ENCODE measurements at regions not wholly inside any gene's neighbourhood (a gene's known extent, or its start where the extent isn't known, plus 50 kb on each side); places are given as distances from the start of the nearest gene placed in this dataset.

GRCh38 chr10:4676566-4676965 lies 149.4 kb upstream of the AKR1E2 start:
- no peak for TF ChIP-seq CTCF (IDR thresholded peaks at IDR 0.05; ENCODE audit: extremely low read depth, missing control alignments)
- no peak for DNase-seq (ENCODE audit: low spot score)

- DNase-seq (ENCODE audit: low spot score) = no peak
- no peak for TF ChIP-seq CTCF (IDR thresholded peaks at IDR 0.05; ENCODE audit: extremely low read depth, missing control alignments)
Measured at GRCh38 chr10:4675808-4676207, 150.2 kb upstream of the AKR1E2 start.

- DNase-seq (ENCODE audit: low spot score) = no peak
- TF ChIP-seq CTCF (IDR thresholded peaks at IDR 0.05; ENCODE audit: extremely low read depth, missing control alignments) = no peak
Measured at GRCh38 chr10:4673279-4674040, 152.5 kb upstream of the AKR1E2 start.

GRCh38 chr10:4672201-4672600 lies 153.8 kb upstream of the AKR1E2 start:
- DNase-seq (ENCODE audit: low spot score) = no peak
- no peak for TF ChIP-seq CTCF (IDR thresholded peaks at IDR 0.05; ENCODE audit: extremely low read depth, missing control alignments)

- no peak for TF ChIP-seq CTCF (IDR thresholded peaks at IDR 0.05; ENCODE audit: extremely low read depth, missing control alignments)
- no peak for DNase-seq (ENCODE audit: low spot score)
Measured at GRCh38 chr10:4671451-4672145, 154.4 kb upstream of the AKR1E2 start.

- TF ChIP-seq CTCF (IDR thresholded peaks at IDR 0.05; ENCODE audit: extremely low read depth, missing control alignments) = no peak
- no peak for DNase-seq (ENCODE audit: low spot score)
Measured at GRCh38 chr10:4670737-4671136, 155.3 kb upstream of the AKR1E2 start.

GRCh38 chr10:4669585-4669984 lies 156.4 kb upstream of the AKR1E2 start:
- no peak for TF ChIP-seq CTCF (IDR thresholded peaks at IDR 0.05; ENCODE audit: extremely low read depth, missing control alignments)
- DNase-seq (ENCODE audit: low spot score) = no peak

Data from GM20000 (cell line).